GM12873 (cell line): ENCODE measurements at regions not wholly inside any gene's neighbourhood (a gene's known extent, or its start where the extent isn't known, plus 50 kb on each side); places are given as distances from the start of the nearest gene placed in this dataset.

ENCODE experiments used
- TF ChIP-seq, protein P1 (sequence below): IDR thresholded peaks from 2 replicates; pipeline ENCODE4 v1.5.1; 2012; ENCODE audit warnings: low read depth, mild to moderate bottlenecking, moderate library complexity, low read length, control low read depth; ENCODE audit not compliant: insufficient read depth; ENCODE audit errors: missing control alignments

DNA sequence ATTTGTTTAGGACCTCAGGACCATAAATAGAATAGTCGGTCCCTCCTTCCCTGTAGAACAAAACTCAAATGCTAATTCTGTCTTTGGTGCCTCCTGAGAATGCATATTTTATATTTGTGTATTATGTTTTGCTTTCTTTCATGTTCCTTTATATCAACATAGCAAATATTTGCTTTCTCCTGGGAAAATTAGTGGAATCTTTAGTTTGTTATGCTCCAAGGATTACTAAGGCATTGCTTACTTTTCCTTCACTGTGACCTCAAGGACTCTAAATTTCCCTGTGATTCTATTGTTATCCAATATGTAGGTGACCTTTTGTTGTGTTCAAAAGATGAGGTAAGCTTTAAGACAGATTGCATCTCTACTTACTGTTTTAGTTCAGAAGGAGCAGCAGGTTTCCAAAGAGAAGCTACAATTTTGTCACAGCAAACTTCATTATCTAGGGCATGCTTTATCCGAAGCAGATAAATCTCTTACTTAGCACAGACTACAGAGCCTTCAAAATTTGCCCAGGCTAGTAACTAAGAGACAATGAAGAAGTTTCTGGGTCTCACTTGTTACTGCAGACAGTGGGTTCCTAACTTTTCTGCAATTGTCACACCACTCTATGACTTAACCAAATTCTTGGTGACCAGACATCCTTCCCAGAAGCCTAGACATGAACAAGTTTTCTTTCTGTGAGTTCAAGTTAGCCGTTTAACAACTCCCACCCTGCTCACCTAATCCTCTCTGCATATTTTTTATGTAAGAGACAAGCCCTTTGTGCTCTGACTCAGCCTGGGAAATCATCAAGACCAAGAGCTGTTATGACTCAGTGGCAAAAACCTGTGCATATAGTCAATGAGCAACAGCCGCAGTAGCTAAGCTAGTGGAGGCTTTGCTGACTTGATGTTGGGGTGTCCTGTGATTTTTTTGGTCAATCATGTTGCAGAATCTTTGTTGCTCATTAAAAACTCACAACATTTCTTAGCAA lies 378.8 kb downstream of the QKI start:
- TF ChIP-seq, protein P1, sequence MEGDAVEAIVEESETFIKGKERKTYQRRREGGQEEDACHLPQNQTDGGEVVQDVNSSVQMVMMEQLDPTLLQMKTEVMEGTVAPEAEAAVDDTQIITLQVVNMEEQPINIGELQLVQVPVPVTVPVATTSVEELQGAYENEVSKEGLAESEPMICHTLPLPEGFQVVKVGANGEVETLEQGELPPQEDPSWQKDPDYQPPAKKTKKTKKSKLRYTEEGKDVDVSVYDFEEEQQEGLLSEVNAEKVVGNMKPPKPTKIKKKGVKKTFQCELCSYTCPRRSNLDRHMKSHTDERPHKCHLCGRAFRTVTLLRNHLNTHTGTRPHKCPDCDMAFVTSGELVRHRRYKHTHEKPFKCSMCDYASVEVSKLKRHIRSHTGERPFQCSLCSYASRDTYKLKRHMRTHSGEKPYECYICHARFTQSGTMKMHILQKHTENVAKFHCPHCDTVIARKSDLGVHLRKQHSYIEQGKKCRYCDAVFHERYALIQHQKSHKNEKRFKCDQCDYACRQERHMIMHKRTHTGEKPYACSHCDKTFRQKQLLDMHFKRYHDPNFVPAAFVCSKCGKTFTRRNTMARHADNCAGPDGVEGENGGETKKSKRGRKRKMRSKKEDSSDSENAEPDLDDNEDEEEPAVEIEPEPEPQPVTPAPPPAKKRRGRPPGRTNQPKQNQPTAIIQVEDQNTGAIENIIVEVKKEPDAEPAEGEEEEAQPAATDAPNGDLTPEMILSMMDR = no peak

DNA sequence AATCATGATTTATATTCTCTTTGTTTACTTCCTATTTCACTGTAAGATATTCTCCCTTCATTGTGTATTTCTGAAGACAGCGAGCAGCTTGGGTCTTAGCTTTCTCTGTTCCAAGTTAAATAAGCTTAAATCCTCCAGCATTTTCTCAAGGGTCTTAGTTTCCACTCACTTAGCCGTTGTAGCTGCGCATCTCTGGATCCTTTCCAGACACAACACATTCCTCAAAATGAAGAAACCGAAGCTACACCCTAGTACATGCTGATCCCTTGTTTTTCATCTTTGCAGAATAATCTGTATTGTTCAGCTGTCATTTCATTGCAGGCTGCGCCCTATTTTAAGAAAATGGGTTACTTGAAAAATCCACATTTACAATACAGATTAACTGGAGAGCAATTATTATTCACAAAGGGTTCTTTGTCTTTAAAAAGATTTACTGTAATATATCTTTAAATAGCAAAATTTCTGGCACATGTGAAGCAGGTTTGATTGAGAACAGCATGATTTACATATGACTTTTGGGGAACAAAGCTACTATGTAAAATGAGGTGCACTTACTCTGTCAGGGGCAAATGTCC lies 375.8 kb downstream of the QKI start:
- TF ChIP-seq, protein P1 = no peak

DNA sequence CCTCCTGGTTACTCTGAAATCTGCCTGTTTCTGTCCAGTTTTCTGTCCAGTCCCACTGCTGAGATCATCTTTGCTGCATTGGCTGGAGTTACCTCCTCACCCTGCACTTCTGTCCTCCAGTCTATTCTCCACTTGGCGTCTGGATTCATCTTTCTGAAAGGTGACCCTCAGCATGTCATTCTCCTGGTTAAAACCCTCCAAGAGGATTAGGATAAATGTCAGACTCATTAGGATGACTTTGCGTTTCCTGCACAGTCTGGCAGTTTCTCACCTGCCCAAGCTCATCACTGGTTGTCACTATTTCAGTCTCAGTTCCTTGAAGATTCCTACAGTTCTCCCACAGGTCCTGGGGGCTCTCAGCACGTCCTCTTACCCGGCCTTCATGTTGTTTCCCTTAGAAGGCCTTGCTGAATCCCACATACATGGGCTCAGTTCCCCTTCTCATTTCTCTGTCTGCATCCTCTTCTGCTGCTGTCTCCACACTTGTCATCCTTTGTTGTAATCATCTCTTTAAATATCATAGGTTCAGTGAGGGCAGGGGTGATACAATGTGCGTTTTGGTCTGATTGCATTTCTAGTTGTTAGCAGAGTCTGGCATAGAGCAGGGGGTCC lies 374.8 kb downstream of the QKI start:
- TF ChIP-seq, protein P1 = no peak

DNA sequence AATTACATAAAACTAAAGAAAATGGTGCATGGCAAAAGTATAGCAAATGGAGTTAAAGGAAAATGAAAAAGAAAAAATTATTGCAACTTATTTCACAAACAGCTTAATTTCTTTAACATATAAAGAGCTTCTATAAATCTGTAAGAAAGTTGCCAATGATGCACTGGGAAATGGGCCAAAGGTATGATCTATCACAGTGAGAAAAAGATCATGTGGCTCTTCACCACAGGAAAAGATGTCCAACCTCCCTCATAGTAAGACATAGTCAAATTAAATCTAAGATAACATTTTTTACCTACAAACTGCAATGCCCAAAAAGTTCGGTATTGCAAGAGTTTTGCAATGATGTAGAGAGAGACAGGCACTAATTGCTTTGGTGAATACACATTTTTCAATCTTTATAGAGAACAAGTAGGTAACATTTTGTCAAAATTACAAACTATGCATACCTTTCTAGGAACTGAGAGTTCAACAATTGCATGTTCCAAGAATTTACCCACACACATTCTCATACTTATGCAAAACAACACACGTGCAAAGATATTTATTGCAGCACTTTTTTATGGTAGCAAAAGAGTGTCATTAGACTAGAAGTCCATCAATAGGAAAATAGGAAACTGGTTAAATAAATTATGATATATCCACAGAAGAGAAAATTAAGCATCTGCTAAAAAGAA lies 372.6 kb downstream of the QKI start:
- TF ChIP-seq, protein P1 = no peak

DNA sequence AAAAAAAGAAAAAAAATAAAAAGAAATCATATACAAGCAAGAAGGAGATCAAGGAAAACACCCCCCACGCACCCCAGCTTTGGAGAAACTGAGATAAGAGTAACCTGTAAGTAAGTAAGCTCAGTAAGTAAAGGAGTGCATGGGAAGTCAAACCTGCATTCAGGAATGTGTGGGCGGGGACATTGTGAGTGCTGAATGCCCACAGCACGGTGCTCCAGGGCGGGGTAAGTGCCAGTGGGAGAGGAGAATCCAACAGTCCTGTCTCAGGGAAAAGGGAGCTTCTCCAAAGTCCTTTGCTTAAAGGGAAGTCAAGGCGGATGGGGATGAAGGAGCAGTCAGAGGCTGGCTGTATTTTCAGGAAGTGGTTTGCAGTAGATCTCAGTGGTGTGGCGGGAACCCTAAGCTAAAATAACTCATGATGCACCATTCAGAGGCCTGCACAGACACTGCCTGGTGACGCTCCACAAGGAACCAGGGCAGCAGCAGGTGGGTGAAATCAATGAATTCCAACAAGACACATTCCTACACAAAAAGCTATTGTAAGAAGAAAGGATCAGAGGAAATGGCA lies 368.0 kb downstream of the QKI start:
- TF ChIP-seq, protein P1 = no peak

DNA sequence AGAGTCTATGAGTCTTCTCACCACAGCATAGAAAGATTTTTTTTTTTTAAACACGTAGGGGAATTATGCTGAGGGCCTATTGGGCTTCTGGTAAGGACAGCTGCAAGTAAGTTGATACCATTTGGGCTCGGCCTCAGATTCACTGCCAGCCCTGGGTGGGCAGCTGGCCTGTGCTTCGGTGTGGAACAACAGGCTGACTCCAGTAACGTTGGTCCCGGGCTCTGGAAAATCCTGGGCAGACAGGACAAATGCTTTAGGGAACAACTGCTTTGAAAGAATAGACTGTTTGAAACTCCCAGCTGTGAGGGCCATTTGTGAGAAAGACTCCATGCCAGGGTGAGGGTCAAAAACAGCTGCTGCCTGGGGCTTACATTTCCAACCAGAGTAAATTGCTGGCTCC lies 366.5 kb downstream of the QKI start:
- TF ChIP-seq, protein P1 = no peak
